Coronary artery (tissue), 2 donors: ENCODE measurements at regions not wholly inside any gene's neighbourhood (a gene's known extent, or its start where the extent isn't known, plus 50 kb on each side); places are given as distances from the start of the nearest gene placed in this dataset.
"Not testable (repeated sequence)": the region's sequence is repeated elsewhere in the genome, so short reads cannot be mapped to it uniquely, and the experiment has no call there.

ENCODE experiments used
- DNase-seq: peaks from one replicate; pipeline ENCODE4 v3.0.0-alpha.2; 2017; ENCODE audit warnings: low spot score
- H3K27ac ChIP-seq, 2 donors: fragments of 200-600 bp; sonication (generic); one replicate each; pipeline ENCODE4 v1.5.1; 2016 to 2019
- H3K4me3 ChIP-seq: fragments of 200-600 bp; sonication (generic); 2 replicates; pipeline ENCODE4 v1.5.1; 2016; ENCODE audit warnings: mild to moderate bottlenecking, moderate library complexity
- CTCF ChIP-seq: fragments of 200-600 bp; sonication (generic); IDR thresholded peaks from one replicate; pipeline ENCODE4 v1.5.1; 2019; ENCODE audit warnings: antibody characterized with exemption

GRCh38 chr2:8251856-8252255 lies 430.0 kb upstream of the ID2 start:
- no peak for DNase-seq
- no peak overlapping the region for H3K27ac ChIP-seq
- no peak overlapping the region for H3K4me3 ChIP-seq
- no peak for TF ChIP-seq CTCF

GRCh38 chr2:8252997-8253694 lies 428.7 kb upstream of the ID2 start:
- DNase-seq: no peak
- no peak for TF ChIP-seq CTCF
- no peak overlapping the region for H3K4me3 ChIP-seq
- H3K27ac ChIP-seq: no peak overlapping the region

- H3K4me3 ChIP-seq: no peak overlapping the region
- TF ChIP-seq CTCF: no peak
- DNase-seq: no peak
- H3K27ac ChIP-seq: no peak overlapping the region
These were observed 428.1 kb upstream of the ID2 start for GRCh38 chr2:8253781-8254180.

- not testable (repeated sequence) for H3K4me3 ChIP-seq, H3K27ac ChIP-seq, DNase-seq
These were observed 427.6 kb upstream of the ID2 start for GRCh38 chr2:8254214-8254613.

- no peak for TF ChIP-seq CTCF
- Histone ChIP-seq H3K4me3 (no peak overlapping the region), H3K27ac (no peak overlapping the region)
- DNase-seq: no peak
These were observed 426.9 kb upstream of the ID2 start for GRCh38 chr2:8254791-8255447.

GRCh38 chr2:8255448-8255800 lies 426.4 kb upstream of the ID2 start:
- Histone ChIP-seq H3K4me3 (no peak overlapping the region), H3K27ac (no peak overlapping the region)
- no peak for TF ChIP-seq CTCF
- DNase-seq: no peak

GRCh38 chr2:8256905-8257304 lies 425.0 kb upstream of the ID2 start:
- H3K27ac ChIP-seq: no peak overlapping the region
- no peak overlapping the region for H3K4me3 ChIP-seq
- TF ChIP-seq CTCF: no peak
- DNase-seq: no peak
